MM.1S (cell line): ENCODE measurements at regions not wholly inside any gene's neighbourhood (a gene's known extent, or its start where the extent isn't known, plus 50 kb on each side); places are given as distances from the start of the nearest gene placed in this dataset.
"Not testable (repeated sequence)": the region's sequence is repeated elsewhere in the genome, so short reads cannot be mapped to it uniquely, and the experiment has no call there.

ENCODE experiments used
- DNase-seq: peaks from one replicate; pipeline ENCODE4 v3.0.0-alpha.2; 2015
- H2AFZ ChIP-seq: fragments of 300-600 bp; sonication (generic); 2 replicates; pipeline ENCODE4 v1.6.0; 2016; ENCODE audit warnings: antibody characterized with exemption, low read length
- H3F3A ChIP-seq: fragments of 300-600 bp; sonication (generic); 2 replicates; pipeline ENCODE4 v1.6.1; 2016; ENCODE audit warnings: mild to moderate bottlenecking, antibody characterized with exemption, low read length, moderate library complexity, mixed read lengths; ENCODE audit not compliant: insufficient read depth
- H3K27ac ChIP-seq: fragments of 300-600 bp; sonication (generic); 2 replicates; pipeline ENCODE4 v1.5.1; 2016; ENCODE audit warnings: mild to moderate bottlenecking, low read length
- H3K27me3 ChIP-seq: fragments of 300-600 bp; sonication (generic); replicated peaks from 2 replicates; pipeline ENCODE4 v1.6.0; 2016; ENCODE audit warnings: low read length; ENCODE audit not compliant: insufficient read depth
- H3K36me3 ChIP-seq: fragments of 300-600 bp; sonication (generic); replicated peaks from 2 replicates; pipeline ENCODE4 v1.6.1; 2016; ENCODE audit warnings: mild to moderate bottlenecking, low read length, mixed read lengths; ENCODE audit not compliant: insufficient read depth
- H3K4me1 ChIP-seq: fragments of 300-600 bp; sonication (generic); 2 replicates; pipeline ENCODE4 v1.6.1; 2016; ENCODE audit warnings: low read length, mixed read lengths
- H3K4me2 ChIP-seq: fragments of 300-600 bp; sonication (generic); 2 replicates; pipeline ENCODE4 v1.6.0; 2016; ENCODE audit warnings: low read depth, low read length
- H3K4me3 ChIP-seq: fragments of 300-600 bp; sonication (generic); 2 replicates; pipeline ENCODE4 v1.5.1; 2016; ENCODE audit warnings: low read length, mixed read lengths
- H3K79me2 ChIP-seq: fragments of 300-600 bp; sonication (generic); 2 replicates; pipeline ENCODE4 v1.6.1; 2016; ENCODE audit warnings: mixed run types, low read length, mixed read lengths
- H3K9ac ChIP-seq: fragments of 300-600 bp; sonication (generic); 2 replicates; pipeline ENCODE4 v1.6.1; 2016; ENCODE audit warnings: low read length, mixed read lengths
- H3K9me2 ChIP-seq: fragments of 300-600 bp; sonication (generic); replicated peaks from 2 replicates; pipeline ENCODE4 v1.6.1; 2016; ENCODE audit warnings: mild to moderate bottlenecking, low read length, mixed read lengths; ENCODE audit not compliant: insufficient read depth
- H3K9me3 ChIP-seq: fragments of 300-600 bp; sonication (generic); replicated peaks from 2 replicates; pipeline ENCODE4 v1.6.1; 2016; ENCODE audit warnings: mild to moderate bottlenecking, low read length, mixed read lengths; ENCODE audit not compliant: insufficient read depth
- H4K20me1 ChIP-seq: fragments of 300-600 bp; sonication (generic); 2 replicates; pipeline ENCODE4 v1.6.1; 2016; ENCODE audit warnings: mild to moderate bottlenecking, low read length, moderate library complexity, mixed read lengths; ENCODE audit not compliant: insufficient read depth
- CTCF ChIP-seq: fragments of 300-600 bp; sonication (generic); IDR thresholded peaks from 2 replicates; pipeline ENCODE4 v1.5.1; 2016; ENCODE audit warnings: antibody characterized with exemption, low read length, mixed read lengths
- EZH2 ChIP-seq: fragments of 300-600 bp; sonication (generic); optimal IDR thresholded peaks from 2 replicates; pipeline ENCODE3; 2017; ENCODE audit warnings: low read depth, mild to moderate bottlenecking, antibody characterized with exemption, low read length, mixed read lengths
- EZH2phosphoT487 ChIP-seq: fragments of 300-600 bp; sonication (generic); IDR thresholded peaks from 2 replicates; pipeline ENCODE4 v1.6.1; 2018; ENCODE audit warnings: antibody characterized with exemption, low read length

- H3K9me3 ChIP-seq, result no peaks in the 10 kb centered on the region
- H3K4me1 ChIP-seq, result no peaks in the 10 kb centered on the region
- H3F3A ChIP-seq, result no peaks in the 10 kb centered on the region
- DNase-seq, result no peak
- no peak overlapping the region for H2AFZ ChIP-seq
- H4K20me1 ChIP-seq, result no peaks in the 10 kb centered on the region
- TF ChIP-seq EZH2phosphoT487, result no peak
- TF ChIP-seq CTCF, result no peak
- no peak for TF ChIP-seq EZH2
- no peaks in the 10 kb centered on the region for H3K36me3 ChIP-seq
- no peaks in the 10 kb centered on the region for H3K9me2 ChIP-seq
- no peak overlapping the region for H3K4me2 ChIP-seq
- H3K79me2 ChIP-seq, result no peaks in the 10 kb centered on the region
- H3K9ac ChIP-seq, result no peak overlapping the region
- H3K4me3 ChIP-seq, result no peak overlapping the region
- H3K27me3 ChIP-seq, result no peaks in the 10 kb centered on the region
- H3K27ac ChIP-seq, result no peak overlapping the region
Measured at GRCh38 chr2:142710336-142710735, 167.1 kb upstream of the KYNU start.

GRCh38 chr2:142707318-142707717, 170.1 kb upstream of the KYNU start:
- H3K4me2 ChIP-seq, result no peak overlapping the region
- no peaks in the 10 kb centered on the region for H3F3A ChIP-seq
- H3K4me1 ChIP-seq, result no peaks in the 10 kb centered on the region
- no peaks in the 10 kb centered on the region for H3K27me3 ChIP-seq
- no peak overlapping the region for H3K9ac ChIP-seq
- H3K4me3 ChIP-seq, result no peak overlapping the region
- no peaks in the 10 kb centered on the region for H3K36me3 ChIP-seq
- H3K27ac ChIP-seq, result no peak overlapping the region
- no peaks in the 10 kb centered on the region for H3K9me2 ChIP-seq
- no peaks in the 10 kb centered on the region for H4K20me1 ChIP-seq
- no peak for DNase-seq
- no peak overlapping the region for H2AFZ ChIP-seq
- H3K9me3 ChIP-seq, result no peaks in the 10 kb centered on the region
- no peaks in the 10 kb centered on the region for H3K79me2 ChIP-seq
- TF ChIP-seq CTCF, result no peak
- no peak for TF ChIP-seq EZH2

- not testable (repeated sequence) for H3K27ac ChIP-seq
Measured at GRCh38 chr2:142702397-142702796, 175.1 kb upstream of the KYNU start.

GRCh38 chr2:142695350-142696257, 181.9 kb upstream of the KYNU start:
- H3K79me2 ChIP-seq, H3K4me1 ChIP-seq, H3K4me3 ChIP-seq, DNase-seq, H3K9ac ChIP-seq, H4K20me1 ChIP-seq, H3K4me2 ChIP-seq, H3K9me2 ChIP-seq, H3K27me3 ChIP-seq, H3F3A ChIP-seq, H3K9me3 ChIP-seq, H3K27ac ChIP-seq, H2AFZ ChIP-seq, H3K36me3 ChIP-seq: not testable (repeated sequence)

More at GRCh38 chr2:142702397-142702796, 175.1 kb upstream of the KYNU start:
- H3K9me3 ChIP-seq, H3K79me2 ChIP-seq, H2AFZ ChIP-seq, H3K36me3 ChIP-seq, DNase-seq, H3K9ac ChIP-seq, H3F3A ChIP-seq, H4K20me1 ChIP-seq, H3K9me2 ChIP-seq, H3K4me1 ChIP-seq, H3K27me3 ChIP-seq, H3K4me3 ChIP-seq, H3K4me2 ChIP-seq: not testable (repeated sequence)
